ENCODE measurements at regions not wholly inside any gene's neighbourhood (a gene's known extent, or its start where the extent isn't known, plus 50 kb on each side); places are given as distances from the start of the nearest gene placed in this dataset.

DNA sequence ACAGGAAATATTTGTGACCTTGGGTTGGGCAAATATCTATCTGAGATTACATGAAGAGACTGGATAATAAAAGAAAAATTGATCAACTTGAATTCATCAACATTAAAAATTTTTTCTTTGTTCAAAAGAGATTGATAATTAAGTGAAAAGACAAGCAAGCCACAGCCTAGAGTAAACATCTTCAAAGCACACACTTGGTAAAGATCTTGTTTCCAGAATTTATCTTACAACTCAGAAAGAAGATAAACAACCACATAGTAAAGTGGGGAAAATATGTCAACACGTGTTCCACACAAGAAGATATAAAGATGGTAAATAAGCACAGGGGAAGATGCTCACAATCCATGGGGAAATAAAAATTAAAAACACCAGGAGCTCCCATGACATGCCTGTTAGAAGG, 195.9 kb downstream of the SOX11 start:
- Histone ChIP-seq H3K27me3 (ENCODE audit: insufficient read depth, low read length) (no peaks in the 10 kb centered on the region), H3K9me3 (ENCODE audit: insufficient read depth, low read depth, low read length) (no peaks in the 10 kb centered on the region), H3K27ac (ENCODE audit: low read length) (no peak overlapping the region), H3K36me3 (ENCODE audit: insufficient read depth, low read depth, low read length) (no peaks in the 10 kb centered on the region), H3K4me3 (ENCODE audit: low read length) (no peak overlapping the region), H3K9ac (ENCODE audit: low read depth, low read length) (no peak overlapping the region), H3K4me1 (ENCODE audit: insufficient read depth, low read length) (peaks cover 12% of the 10 kb centered on the region; the same call in 1 of the 2 replicates)

DNA sequence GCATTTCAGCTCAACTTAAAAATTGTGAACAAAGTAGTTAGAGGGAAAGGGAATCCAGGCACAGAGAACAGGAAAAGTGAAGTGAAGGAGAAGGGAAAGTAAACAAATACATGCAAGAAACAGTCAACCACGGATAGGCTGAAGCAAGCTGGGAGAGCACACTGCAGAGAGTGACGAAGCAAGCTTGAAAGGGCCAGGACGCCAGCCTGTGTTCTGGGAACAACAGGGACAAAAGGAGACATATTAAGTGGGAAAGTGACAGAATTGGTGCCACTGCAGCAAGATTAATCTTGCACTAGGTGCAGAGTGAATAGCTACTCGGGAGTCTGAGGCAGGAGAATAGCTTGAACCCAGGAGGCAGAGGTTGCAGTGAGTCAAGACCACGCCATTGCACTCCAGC, 197.3 kb downstream of the SOX11 start:
- Histone ChIP-seq H3K27ac (ENCODE audit: low read length) (no peak overlapping the region), H3K4me1 (ENCODE audit: insufficient read depth, low read length) (peaks cover 12% of the 10 kb centered on the region; the same call in 1 of the 2 replicates), H3K4me3 (ENCODE audit: low read length) (no peak overlapping the region), H3K36me3 (ENCODE audit: insufficient read depth, low read depth, low read length) (no peaks in the 10 kb centered on the region), H3K9ac (ENCODE audit: low read depth, low read length) (no peak overlapping the region), H3K9me3 (ENCODE audit: insufficient read depth, low read depth, low read length) (no peaks in the 10 kb centered on the region), H3K27me3 (ENCODE audit: insufficient read depth, low read length) (no peaks in the 10 kb centered on the region)

- H3K27me3 ChIP-seq (ENCODE audit: insufficient read depth, low read length), result no peaks in the 10 kb centered on the region
- H3K9me3 ChIP-seq (ENCODE audit: insufficient read depth, low read depth, low read length), result no peaks in the 10 kb centered on the region
- H3K9ac ChIP-seq (ENCODE audit: low read depth, low read length), result no peak overlapping the region
- no peak overlapping the region for H3K27ac ChIP-seq (ENCODE audit: low read length)
- no peaks in the 10 kb centered on the region for H3K36me3 ChIP-seq (ENCODE audit: insufficient read depth, low read depth, low read length)
- no peak overlapping the region for H3K4me3 ChIP-seq (ENCODE audit: low read length)
- H3K4me1 ChIP-seq (ENCODE audit: insufficient read depth, low read length), result no peaks in the 10 kb centered on the region
Observed at GRCh38 chr2:5894355-5894754, 202.2 kb downstream of the SOX11 start.

DNA sequence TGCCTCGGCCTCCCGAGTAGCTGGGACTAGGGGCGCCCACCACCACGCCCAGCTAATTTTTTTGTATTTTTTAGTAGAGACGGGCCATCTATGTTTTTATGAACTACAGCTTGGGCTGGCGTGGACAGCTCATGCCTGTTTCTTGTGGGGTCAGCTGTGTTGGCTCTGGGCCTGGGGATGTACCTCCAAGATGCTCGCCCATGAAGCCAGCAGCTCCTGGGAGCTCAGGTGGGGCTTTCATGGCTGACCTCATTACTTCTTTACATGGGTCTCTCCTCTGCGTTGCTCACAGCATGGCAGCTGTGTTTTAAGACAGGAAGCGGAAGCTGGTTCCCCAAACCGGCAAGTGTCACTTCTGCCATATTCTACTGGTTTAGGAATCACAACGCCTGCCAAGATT, 203.1 kb downstream of the SOX11 start:
- H3K4me1 ChIP-seq (ENCODE audit: insufficient read depth, low read length), result no peaks in the 10 kb centered on the region
- no peak overlapping the region for H3K4me3 ChIP-seq (ENCODE audit: low read length)
- no peaks in the 10 kb centered on the region for H3K36me3 ChIP-seq (ENCODE audit: insufficient read depth, low read depth, low read length)
- no peak overlapping the region for H3K9ac ChIP-seq (ENCODE audit: low read depth, low read length)
- no peak overlapping the region for H3K27ac ChIP-seq (ENCODE audit: low read length)
- no peaks in the 10 kb centered on the region for H3K9me3 ChIP-seq (ENCODE audit: insufficient read depth, low read depth, low read length)
- no peaks in the 10 kb centered on the region for H3K27me3 ChIP-seq (ENCODE audit: insufficient read depth, low read length)

GRCh38 chr2:5897249-5897648, 205.1 kb downstream of the SOX11 start:
- Histone ChIP-seq H3K9ac (ENCODE audit: low read depth, low read length) (no peak overlapping the region), H3K4me1 (ENCODE audit: insufficient read depth, low read length) (no peaks in the 10 kb centered on the region), H3K27ac (ENCODE audit: low read length) (no peak overlapping the region), H3K4me3 (ENCODE audit: low read length) (no peak overlapping the region), H3K36me3 (ENCODE audit: insufficient read depth, low read depth, low read length) (no peaks in the 10 kb centered on the region), H3K27me3 (ENCODE audit: insufficient read depth, low read length) (no peaks in the 10 kb centered on the region), H3K9me3 (ENCODE audit: insufficient read depth, low read depth, low read length) (no peaks in the 10 kb centered on the region)

DNA sequence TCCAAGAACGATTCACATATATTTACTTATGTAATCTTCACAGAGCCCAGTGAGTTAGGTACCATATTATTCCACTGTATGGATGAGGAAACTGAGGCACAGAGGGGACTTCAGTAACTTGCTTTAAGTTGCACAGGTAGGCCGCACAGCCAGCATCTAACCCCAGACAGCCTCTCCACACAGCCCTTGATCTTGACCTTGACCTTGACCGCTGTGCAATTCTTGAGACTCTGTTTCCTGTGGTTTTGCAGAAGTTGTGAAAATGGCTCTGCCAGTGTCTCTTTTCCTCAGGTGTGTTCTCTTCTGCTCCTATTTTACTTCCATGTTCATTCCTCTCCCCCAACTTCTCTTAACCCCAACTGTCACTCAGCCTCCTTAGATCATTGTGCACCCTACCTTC, 206.5 kb downstream of the SOX11 start:
- no peaks in the 10 kb centered on the region for H3K9me3 ChIP-seq (ENCODE audit: insufficient read depth, low read depth, low read length)
- H3K36me3 ChIP-seq (ENCODE audit: insufficient read depth, low read depth, low read length), result no peaks in the 10 kb centered on the region
- H3K4me1 ChIP-seq (ENCODE audit: insufficient read depth, low read length), result no peaks in the 10 kb centered on the region
- H3K4me3 ChIP-seq (ENCODE audit: low read length), result no peak overlapping the region
- H3K27me3 ChIP-seq (ENCODE audit: insufficient read depth, low read length), result no peaks in the 10 kb centered on the region; the same call in 1 of the 2 replicates
- no peak overlapping the region for H3K9ac ChIP-seq (ENCODE audit: low read depth, low read length)
- no peak overlapping the region for H3K27ac ChIP-seq (ENCODE audit: low read length)

- Histone ChIP-seq H3K9me3 (ENCODE audit: insufficient read depth, low read depth, low read length) (no peaks in the 10 kb centered on the region), H3K27ac (ENCODE audit: low read length) (no peak overlapping the region), H3K4me3 (ENCODE audit: low read length) (no peak overlapping the region), H3K27me3 (ENCODE audit: insufficient read depth, low read length) (peaks cover 37% of the 10 kb centered on the region), H3K9ac (ENCODE audit: low read depth, low read length) (no peak overlapping the region), H3K36me3 (ENCODE audit: insufficient read depth, low read depth, low read length) (no peaks in the 10 kb centered on the region), H3K4me1 (ENCODE audit: insufficient read depth, low read length) (no peaks in the 10 kb centered on the region)
Observed at GRCh38 chr2:5905661-5906060, 213.5 kb downstream of the SOX11 start.

DNA sequence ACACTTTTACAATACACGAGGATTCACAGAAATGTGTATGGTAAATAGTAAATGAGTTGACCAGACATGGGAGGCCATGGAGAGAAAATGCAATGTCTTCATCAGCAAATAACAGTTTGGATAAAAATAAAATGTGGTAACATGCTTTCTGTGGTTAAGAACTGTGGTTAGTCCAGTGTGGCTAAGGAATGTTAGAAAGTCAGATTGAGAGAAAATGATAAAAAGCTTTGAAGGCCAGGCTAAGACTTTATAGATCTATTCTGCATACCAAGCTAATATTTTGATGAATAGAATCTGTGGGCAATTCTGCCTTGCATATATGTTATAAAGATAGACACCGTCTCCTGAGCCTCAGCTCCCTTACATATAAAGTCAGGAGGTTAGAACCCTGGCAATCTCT, 215.9 kb downstream of the SOX11 start:
- H3K4me3 ChIP-seq (ENCODE audit: low read length), result no peak overlapping the region
- no peak overlapping the region for H3K27ac ChIP-seq (ENCODE audit: low read length)
- H3K4me1 ChIP-seq (ENCODE audit: insufficient read depth, low read length), result no peaks in the 10 kb centered on the region
- no peaks in the 10 kb centered on the region for H3K9me3 ChIP-seq (ENCODE audit: insufficient read depth, low read depth, low read length)
- no peak overlapping the region for H3K9ac ChIP-seq (ENCODE audit: low read depth, low read length)
- peaks cover 61% of the 10 kb centered on the region for H3K27me3 ChIP-seq (ENCODE audit: insufficient read depth, low read length)
- H3K36me3 ChIP-seq (ENCODE audit: insufficient read depth, low read depth, low read length), result no peaks in the 10 kb centered on the region

DNA sequence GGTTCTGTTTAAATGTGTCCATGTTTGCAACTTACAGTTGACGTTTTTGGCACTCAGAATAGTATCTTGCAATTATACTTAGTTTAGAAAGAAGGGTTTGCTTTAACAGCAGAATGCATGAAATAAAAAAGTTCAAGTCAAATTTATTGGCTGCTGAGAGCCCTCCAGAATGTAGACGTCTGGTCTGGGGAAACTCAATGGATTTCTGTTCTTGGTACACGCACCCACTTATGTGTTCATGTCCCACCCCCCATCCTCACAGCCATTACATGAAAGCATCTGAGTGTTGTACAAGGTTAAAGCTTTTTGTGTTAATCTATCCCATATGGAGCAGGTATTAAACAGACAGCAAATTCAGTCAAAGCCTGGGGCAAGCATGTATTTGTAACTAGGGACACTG, 219.5 kb downstream of the SOX11 start:
- no peaks in the 10 kb centered on the region for H3K36me3 ChIP-seq (ENCODE audit: insufficient read depth, low read depth, low read length)
- H3K4me1 ChIP-seq (ENCODE audit: insufficient read depth, low read length), result peaks cover 19% of the 10 kb centered on the region; the same call in 1 of the 2 replicates
- H3K27me3 ChIP-seq (ENCODE audit: insufficient read depth, low read length), result peaks cover 84% of the 10 kb centered on the region
- H3K9ac ChIP-seq (ENCODE audit: low read depth, low read length), result no peak overlapping the region
- H3K9me3 ChIP-seq (ENCODE audit: insufficient read depth, low read depth, low read length), result no peaks in the 10 kb centered on the region
- H3K27ac ChIP-seq (ENCODE audit: low read length), result no peak overlapping the region
- no peak overlapping the region for H3K4me3 ChIP-seq (ENCODE audit: low read length)

DNA sequence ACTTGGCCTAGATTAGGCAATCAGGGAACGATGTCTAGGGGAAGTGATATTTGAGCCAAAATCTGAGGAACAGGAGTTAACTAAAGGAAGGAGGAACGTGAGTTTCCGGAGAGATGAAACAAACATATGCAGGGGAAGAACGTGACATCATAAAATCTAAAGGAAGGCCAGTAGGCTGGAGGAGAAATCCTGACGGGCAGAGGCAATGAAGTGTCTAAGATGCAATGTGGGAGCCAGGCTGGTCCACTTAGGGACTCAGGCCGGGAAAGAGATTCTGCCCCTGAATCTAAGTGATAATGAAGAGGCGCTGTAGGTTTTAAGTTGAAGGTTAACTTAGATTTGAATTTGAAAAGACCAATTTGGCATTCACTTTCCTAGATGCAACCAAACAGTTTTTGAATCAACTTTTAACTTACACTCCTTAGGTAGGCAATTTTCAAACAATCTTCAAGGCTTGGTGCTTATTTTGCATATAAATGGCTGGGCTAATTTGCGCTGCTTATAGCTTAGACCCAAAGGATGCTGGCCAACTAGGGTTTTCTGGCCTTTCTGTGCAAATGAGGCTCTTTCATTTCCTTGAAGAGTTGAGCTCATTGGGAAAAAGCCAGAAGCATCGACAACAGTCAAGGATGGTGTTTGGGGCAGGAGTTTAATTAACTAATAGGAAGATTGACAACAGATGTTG, 221.7 kb downstream of the SOX11 start:
- no peaks in the 10 kb centered on the region for H3K36me3 ChIP-seq (ENCODE audit: insufficient read depth, low read depth, low read length)
- H3K27me3 ChIP-seq (ENCODE audit: insufficient read depth, low read length), result peaks cover 90% of the 10 kb centered on the region
- no peak overlapping the region for H3K27ac ChIP-seq (ENCODE audit: low read length)
- peaks cover 19% of the 10 kb centered on the region; the same call in 1 of the 2 replicates for H3K4me1 ChIP-seq (ENCODE audit: insufficient read depth, low read length)
- H3K9me3 ChIP-seq (ENCODE audit: insufficient read depth, low read depth, low read length), result no peaks in the 10 kb centered on the region; the same call in none of the 2 replicates
- H3K4me3 ChIP-seq (ENCODE audit: low read length), result no peak overlapping the region
- no peak overlapping the region for H3K9ac ChIP-seq (ENCODE audit: low read depth, low read length)

GRCh38 chr2:5914811-5915611, 222.8 kb downstream of the SOX11 start:
- peaks cover 79% of the 10 kb centered on the region for H3K27me3 ChIP-seq (ENCODE audit: insufficient read depth, low read length)
- no peak overlapping the region for H3K27ac ChIP-seq (ENCODE audit: low read length)
- no peak overlapping the region for H3K9ac ChIP-seq (ENCODE audit: low read depth, low read length)

DNA sequence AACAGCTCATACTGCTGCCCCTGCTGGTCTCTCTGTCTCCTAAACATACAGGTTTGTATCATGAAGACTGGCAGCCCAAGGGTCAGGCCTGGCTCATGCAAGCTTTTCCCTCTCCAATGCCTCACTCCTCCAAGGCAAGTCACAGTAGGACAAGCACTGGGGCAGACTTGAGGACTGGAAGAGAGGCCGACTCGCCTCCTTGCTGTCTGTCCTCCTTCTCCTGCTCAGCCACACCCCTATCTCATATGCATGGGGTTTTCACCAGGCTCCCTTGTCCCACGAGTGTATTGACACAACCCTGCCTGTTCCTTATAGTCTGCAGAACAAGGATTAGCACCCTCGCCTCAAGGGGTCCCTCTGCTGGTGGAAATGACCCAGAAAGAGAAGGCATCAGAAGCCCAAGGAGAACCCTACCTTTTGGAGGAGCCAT, 223.7 kb downstream of the SOX11 start:
- H3K36me3 ChIP-seq (ENCODE audit: insufficient read depth, low read depth, low read length), result no peaks in the 10 kb centered on the region
- peaks cover 19% of the 10 kb centered on the region; the same call in 1 of the 2 replicates for H3K4me1 ChIP-seq (ENCODE audit: insufficient read depth, low read length)
- H3K9me3 ChIP-seq (ENCODE audit: insufficient read depth, low read depth, low read length), result no peaks in the 10 kb centered on the region; the same call in none of the 2 replicates
- H3K27ac ChIP-seq (ENCODE audit: low read length), result no peak overlapping the region
- H3K4me3 ChIP-seq (ENCODE audit: low read length), result no peak overlapping the region
- no peak overlapping the region for H3K9ac ChIP-seq (ENCODE audit: low read depth, low read length)
- H3K27me3 ChIP-seq (ENCODE audit: insufficient read depth, low read length), result peaks cover 70% of the 10 kb centered on the region

More at GRCh38 chr2:5914811-5915611, 222.8 kb downstream of the SOX11 start:
- no peaks in the 10 kb centered on the region; the same call in none of the 2 replicates for H3K9me3 ChIP-seq (ENCODE audit: insufficient read depth, low read depth, low read length)
- H3K4me3 ChIP-seq (ENCODE audit: low read length), result no peak overlapping the region
- no peaks in the 10 kb centered on the region for H3K36me3 ChIP-seq (ENCODE audit: insufficient read depth, low read depth, low read length)
- H3K4me1 ChIP-seq (ENCODE audit: insufficient read depth, low read length), result peaks cover 19% of the 10 kb centered on the region; the same call in 1 of the 2 replicates
